H9 (cell line): ENCODE measurements at regions not wholly inside any gene's neighbourhood (a gene's known extent, or its start where the extent isn't known, plus 50 kb on each side); places are given as distances from the start of the nearest gene placed in this dataset.

Source experiments
- DNase-seq: peaks from one replicate; pipeline ENCODE4 v3.0.0-alpha.2; 2017
- H2AFZ ChIP-seq: one replicate; pipeline ENCODE4 v1.6.1; 2013; ENCODE audit warnings: mild to moderate bottlenecking, low read length, control low read depth, moderate library complexity
- H2AK5ac ChIP-seq: 2 replicates; pipeline ENCODE4 v1.6.1; 2013; ENCODE audit warnings: low read length, control low read depth, mixed read lengths; ENCODE audit not compliant: insufficient read length
- H2BK120ac ChIP-seq: one replicate; pipeline ENCODE4 v1.6.1; 2013; ENCODE audit warnings: low read depth, mild to moderate bottlenecking, low read length, control low read depth, inconsistent platforms; ENCODE audit not compliant: poor library complexity, severe bottlenecking
- H2BK12ac ChIP-seq: 2 replicates; pipeline ENCODE4 v1.6.1; 2013; ENCODE audit warnings: low read length, control low read depth, mixed read lengths, low read depth; ENCODE audit not compliant: insufficient read length
- H2BK15ac ChIP-seq: 2 replicates; pipeline ENCODE4 v1.6.1; 2013; ENCODE audit warnings: low read depth, low read length, control low read depth
- H2BK20ac ChIP-seq: one replicate; pipeline ENCODE4 v1.6.1; 2013; ENCODE audit warnings: low read depth, mild to moderate bottlenecking, low read length, control low read depth, inconsistent platforms; ENCODE audit not compliant: poor library complexity, severe bottlenecking
- H2BK5ac ChIP-seq: 2 replicates; pipeline ENCODE4 v1.6.1; 2013; ENCODE audit warnings: low read length, control low read depth, mixed read lengths; ENCODE audit not compliant: insufficient read length
- H3K14ac ChIP-seq: 2 replicates; pipeline ENCODE4 v1.6.1; 2013; ENCODE audit warnings: low read length, control low read depth; ENCODE audit not compliant: insufficient read depth
- H3K18ac ChIP-seq: 2 replicates; pipeline ENCODE4 v1.6.1; 2013; ENCODE audit warnings: low read depth, mild to moderate bottlenecking, mixed read lengths, low read length, control low read depth; ENCODE audit not compliant: insufficient read length
- H3K23ac ChIP-seq: 2 replicates; pipeline ENCODE4 v1.6.1; 2013; ENCODE audit warnings: low read length, control low read depth, mixed read lengths, low read depth; ENCODE audit not compliant: insufficient read length
- H3K23me2 ChIP-seq: 2 replicates; pipeline ENCODE4 v1.6.1; 2013; ENCODE audit warnings: low read depth, mild to moderate bottlenecking, mixed read lengths, low read length, control low read depth; ENCODE audit not compliant: insufficient read length, poor library complexity, severe bottlenecking
- H3K27ac ChIP-seq: 2 replicates; pipeline ENCODE4 v1.5.1; 2013; ENCODE audit warnings: low read length, control low read depth, mixed read lengths, low read depth; ENCODE audit not compliant: insufficient read length
- H3K27me3 ChIP-seq: 2 replicates; pipeline ENCODE4 v1.6.1; 2013; ENCODE audit warnings: low read length, control low read depth, inconsistent platforms; ENCODE audit not compliant: insufficient read depth
- H3K4ac ChIP-seq: 2 replicates; pipeline ENCODE4 v1.6.1; 2013; ENCODE audit warnings: low read depth, mild to moderate bottlenecking, control low read depth, inconsistent platforms, low read length, moderate library complexity
- H3K4me1 ChIP-seq: 2 replicates; pipeline ENCODE4 v1.6.1; 2013; ENCODE audit warnings: low read length, control low read depth, inconsistent platforms; ENCODE audit not compliant: insufficient read depth
- H3K4me2 ChIP-seq: 2 replicates; pipeline ENCODE4 v1.6.1; 2013; ENCODE audit warnings: low read length, control low read depth, mixed read lengths; ENCODE audit not compliant: insufficient read length, insufficient read depth
- H3K56ac ChIP-seq: 2 replicates; pipeline ENCODE4 v1.6.1; 2013; ENCODE audit warnings: low read depth, mild to moderate bottlenecking, mixed read lengths, low read length, control low read depth; ENCODE audit not compliant: insufficient read length
- H3K79me1 ChIP-seq: 2 replicates; pipeline ENCODE4 v1.6.1; 2013; ENCODE audit warnings: low read depth, mild to moderate bottlenecking, moderate library complexity, low read length, control low read depth, inconsistent platforms; ENCODE audit not compliant: insufficient read depth, poor library complexity, severe bottlenecking
- H3K79me2 ChIP-seq: 2 replicates; pipeline ENCODE4 v1.6.1; 2013; ENCODE audit warnings: low read length, control low read depth, inconsistent platforms; ENCODE audit not compliant: insufficient read depth
- H3K9ac ChIP-seq: 2 replicates; pipeline ENCODE4 v1.6.1; 2013; ENCODE audit warnings: low read length, control low read depth, mixed read lengths; ENCODE audit not compliant: insufficient read length; ENCODE audit errors: extremely low read depth
- H3K9me3 ChIP-seq: one replicate; pipeline ENCODE4 v1.6.1; 2013; ENCODE audit warnings: low read depth, low read length, inconsistent platforms; ENCODE audit not compliant: control insufficient read depth
- H3T11ph ChIP-seq: one replicate; pipeline ENCODE4 v1.6.1; 2013; ENCODE audit warnings: mild to moderate bottlenecking, low read length, control low read depth, inconsistent platforms
- H4K20me1 ChIP-seq: one replicate; pipeline ENCODE4 v1.6.1; 2013; ENCODE audit not compliant: control insufficient read depth, insufficient read length, insufficient read depth
- H4K5ac ChIP-seq: 2 replicates; pipeline ENCODE4 v1.6.1; 2013; ENCODE audit warnings: low read depth, mild to moderate bottlenecking, mixed read lengths, low read length, control low read depth; ENCODE audit not compliant: insufficient read length
- H4K8ac ChIP-seq: replicated peaks from 2 replicates; pipeline ENCODE4 v1.6.1; 2013; ENCODE audit warnings: low read length, control low read depth, mixed read lengths, low read depth; ENCODE audit not compliant: insufficient read length
- H4K91ac ChIP-seq: 2 replicates; pipeline ENCODE4 v1.6.1; 2013; ENCODE audit warnings: low read depth, mild to moderate bottlenecking, moderate library complexity, mixed read lengths, low read length, control low read depth; ENCODE audit not compliant: insufficient read length
- H3K27ac Mint-ChIP-seq, 3 experiments: 2 replicates in 2 of 3; 3 replicates in 1 of 3; pipeline ENCODE4 v1.8.0; 2020 to 2021; ENCODE audit warnings: mixed read lengths in 3 of 3, mild to moderate bottlenecking in 1 of 3, moderate library complexity in 1 of 3
- H3K27me3 Mint-ChIP-seq: 2 replicates; pipeline ENCODE4 v1.8.0; 2021; ENCODE audit warnings: low read depth, mild to moderate bottlenecking, moderate library complexity, mixed read lengths
- H3K36me3 Mint-ChIP-seq, 3 experiments: 2 replicates in 2 of 3; 3 replicates in 1 of 3; pipeline ENCODE4 v1.8.0; 2020 to 2021; ENCODE audit warnings: low read depth in 3 of 3, mixed read lengths in 3 of 3; ENCODE audit not compliant: insufficient read depth in 1 of 3
- H3K4me1 Mint-ChIP-seq, 2 experiments: 2 replicates each; pipeline ENCODE4 v1.8.0; 2020; ENCODE audit warnings: mixed read lengths in 2 of 2
- H3K4me3 Mint-ChIP-seq, 2 experiments: 2 replicates in 1 of 2; 3 replicates in 1 of 2; pipeline ENCODE4 v1.8.0; 2020 to 2021; ENCODE audit warnings: mild to moderate bottlenecking in 2 of 2, mixed read lengths in 2 of 2, moderate library complexity in 1 of 2
- H3K9me3 Mint-ChIP-seq, 2 experiments: 2 replicates in 1 of 2; 3 replicates in 1 of 2; pipeline ENCODE4 v1.8.0; 2020; ENCODE audit warnings: mild to moderate bottlenecking in 2 of 2, mixed read lengths in 2 of 2, moderate library complexity in 1 of 2
- WGBS: extraction: QIAGEN DNeasy Blood & Tissue Kit; methylation state at CpG from one replicate; pipeline ENCODE4 v1.1.7; 2013; ENCODE audit warnings: missing lambda C conversion rate, low lambda C conversion rate, mixed read lengths; ENCODE audit not compliant: insufficient read length; ENCODE audit errors: extremely low coverage; 5-methylcytosine and 5-hydroxymethylcytosine counted together
- TF ChIP-seq, protein P1 (sequence below): fragments of 200-600 bp; sonication (generic); conservative IDR thresholded peaks from 3 replicates; pipeline ENCODE4 v1.8.0; 2021; ENCODE audit warnings: antibody characterized with exemption, mild to moderate bottlenecking

DNA sequence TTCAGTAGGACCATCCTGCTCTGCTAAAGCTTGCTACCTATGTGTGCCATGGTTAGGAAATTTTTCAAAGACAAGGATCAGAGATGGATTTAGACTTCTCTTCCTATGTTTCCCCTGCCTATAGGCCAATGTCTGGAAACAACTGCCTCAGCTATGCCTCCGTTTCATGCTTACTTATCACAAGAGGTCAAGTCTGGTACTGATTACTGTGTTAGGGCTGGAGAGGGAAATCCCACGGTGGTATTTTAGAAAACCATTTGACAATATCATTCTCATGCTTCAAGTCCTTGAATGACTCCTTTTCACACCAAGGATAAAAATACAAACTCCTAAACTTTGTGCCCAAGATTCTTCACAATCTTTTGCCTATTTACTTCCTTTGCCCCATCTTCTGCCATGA lies 484.3 kb downstream of the DHX35 start:
- no peaks in the 10 kb centered on the region; the same call in 1 of the 2 replicates for H3K27me3 Mint-ChIP-seq
- Histone ChIP-seq H2BK5ac (no peak overlapping the region), H3K27me3 (no peaks in the 10 kb centered on the region), H3T11ph (no peak overlapping the region), H4K5ac (no peak overlapping the region), H3K4me1 (no peaks in the 10 kb centered on the region), H3K23me2 (no peaks in the 10 kb centered on the region), H3K79me1 (no peaks in the 10 kb centered on the region), H2BK120ac (no peak overlapping the region), H3K56ac (no peak overlapping the region), H3K79me2 (no peaks in the 10 kb centered on the region), H3K4ac (no peak overlapping the region), H3K18ac (no peak overlapping the region), H3K23ac (no peak overlapping the region), H3K9ac (no peak overlapping the region), H4K91ac (no peak overlapping the region), H3K9me3 (no peaks in the 10 kb centered on the region), H2BK20ac (no peak overlapping the region), H3K14ac (no peak overlapping the region), H4K20me1 (no peaks in the 10 kb centered on the region), H2AFZ (no peak overlapping the region), H3K4me2 (no peak overlapping the region), H3K27ac (no peak overlapping the region), H2BK12ac (no peak overlapping the region), H4K8ac (no peak overlapping the region), H2AK5ac (no peak overlapping the region), H2BK15ac (no peak overlapping the region)
- no peaks in the 10 kb centered on the region for H3K36me3 Mint-ChIP-seq
- H3K27ac Mint-ChIP-seq = no peak overlapping the region
- no CpG with 5 or more reads among the region's 2 CpGs for WGBS
- H3K4me3 Mint-ChIP-seq = no peak overlapping the region
- no peaks in the 10 kb centered on the region for H3K9me3 Mint-ChIP-seq
- DNase-seq = no peak
- H3K4me1 Mint-ChIP-seq = no peaks in the 10 kb centered on the region
- TF ChIP-seq, protein P1, sequence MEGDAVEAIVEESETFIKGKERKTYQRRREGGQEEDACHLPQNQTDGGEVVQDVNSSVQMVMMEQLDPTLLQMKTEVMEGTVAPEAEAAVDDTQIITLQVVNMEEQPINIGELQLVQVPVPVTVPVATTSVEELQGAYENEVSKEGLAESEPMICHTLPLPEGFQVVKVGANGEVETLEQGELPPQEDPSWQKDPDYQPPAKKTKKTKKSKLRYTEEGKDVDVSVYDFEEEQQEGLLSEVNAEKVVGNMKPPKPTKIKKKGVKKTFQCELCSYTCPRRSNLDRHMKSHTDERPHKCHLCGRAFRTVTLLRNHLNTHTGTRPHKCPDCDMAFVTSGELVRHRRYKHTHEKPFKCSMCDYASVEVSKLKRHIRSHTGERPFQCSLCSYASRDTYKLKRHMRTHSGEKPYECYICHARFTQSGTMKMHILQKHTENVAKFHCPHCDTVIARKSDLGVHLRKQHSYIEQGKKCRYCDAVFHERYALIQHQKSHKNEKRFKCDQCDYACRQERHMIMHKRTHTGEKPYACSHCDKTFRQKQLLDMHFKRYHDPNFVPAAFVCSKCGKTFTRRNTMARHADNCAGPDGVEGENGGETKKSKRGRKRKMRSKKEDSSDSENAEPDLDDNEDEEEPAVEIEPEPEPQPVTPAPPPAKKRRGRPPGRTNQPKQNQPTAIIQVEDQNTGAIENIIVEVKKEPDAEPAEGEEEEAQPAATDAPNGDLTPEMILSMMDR = no peak
